ENCODE measurements at regions not wholly inside any gene's neighbourhood (a gene's known extent, or its start where the extent isn't known, plus 50 kb on each side); places are given as distances from the start of the nearest gene placed in this dataset.
A peak's percentile ranks its signal among the peaks of the same experiment; 100 is the strongest.

DNA sequence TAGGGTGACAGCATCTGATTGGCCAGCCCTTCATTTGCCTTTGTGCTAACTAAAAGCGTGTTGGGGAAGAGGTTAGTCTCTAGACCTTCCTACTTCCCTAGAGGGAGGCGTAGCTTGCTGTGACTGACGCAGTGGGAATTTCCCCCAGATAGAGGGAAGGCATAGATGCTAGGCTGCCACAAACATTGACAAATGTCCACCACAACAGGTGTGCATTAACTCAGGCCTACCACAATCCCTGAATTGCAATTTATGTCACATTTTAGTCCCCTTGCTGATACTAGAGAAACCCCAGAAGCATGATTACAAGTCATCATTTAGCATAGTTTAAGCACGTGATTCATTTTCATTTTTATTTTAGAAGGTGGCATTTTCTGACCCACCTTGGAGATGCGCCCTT lies 76.3 kb upstream of the WSB1 start:
- peak overlapping the region; percentile 22 to 24 for H3K4me3 Mint-ChIP-seq
- ATAC-seq (replicated peaks) (peak; percentile 60), DNase-seq (no peak)
- no peaks in the 10 kb centered on the region for H3K36me3 Mint-ChIP-seq (ENCODE audit: insufficient read depth)
- no peaks in the 10 kb centered on the region for H3K27me3 Mint-ChIP-seq
- H3K27ac Mint-ChIP-seq = peak overlapping the region; percentile 90 to 94
- H3K9me3 Mint-ChIP-seq = no peaks in the 10 kb centered on the region
- H3K4me1 Mint-ChIP-seq (ENCODE audit: low read depth in 2 of 2) = peaks cover 15 to 18% of the 10 kb centered on the region in 2 donors

DNA sequence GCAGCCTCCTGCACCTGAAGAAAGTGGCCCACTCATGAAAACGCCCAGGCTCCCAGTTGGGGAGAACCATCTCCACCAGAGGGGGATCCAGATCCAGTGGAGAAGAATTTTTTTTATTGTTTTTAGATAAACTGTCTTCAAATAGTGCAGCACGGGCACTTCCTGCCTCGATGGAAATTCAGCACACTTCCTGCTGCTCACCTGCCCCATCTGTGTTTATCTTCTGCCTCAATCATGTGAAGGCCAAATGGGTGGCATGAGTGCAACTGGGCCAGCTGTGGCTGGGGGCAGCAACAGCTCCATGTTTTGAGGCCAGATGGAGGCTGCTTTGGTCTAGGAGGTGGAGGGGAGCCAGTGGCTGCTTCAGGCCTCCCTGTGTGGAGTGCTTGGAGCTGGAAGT lies 75.9 kb upstream of the WSB1 start:
- peaks cover 2% of the 10 kb centered on the region for H3K36me3 Mint-ChIP-seq (ENCODE audit: insufficient read depth)
- H3K9me3 Mint-ChIP-seq = no peaks in the 10 kb centered on the region
- peak overlapping the region; percentile 22 to 51 for H3K4me3 Mint-ChIP-seq
- ATAC-seq (replicated peaks) (no peak), DNase-seq (no peak)
- H3K27me3 Mint-ChIP-seq = no peaks in the 10 kb centered on the region
- peaks cover 15 to 18% of the 10 kb centered on the region in 2 donors for H3K4me1 Mint-ChIP-seq (ENCODE audit: low read depth in 2 of 2)
- peak overlapping the region; percentile 90 to 94 for H3K27ac Mint-ChIP-seq

DNA sequence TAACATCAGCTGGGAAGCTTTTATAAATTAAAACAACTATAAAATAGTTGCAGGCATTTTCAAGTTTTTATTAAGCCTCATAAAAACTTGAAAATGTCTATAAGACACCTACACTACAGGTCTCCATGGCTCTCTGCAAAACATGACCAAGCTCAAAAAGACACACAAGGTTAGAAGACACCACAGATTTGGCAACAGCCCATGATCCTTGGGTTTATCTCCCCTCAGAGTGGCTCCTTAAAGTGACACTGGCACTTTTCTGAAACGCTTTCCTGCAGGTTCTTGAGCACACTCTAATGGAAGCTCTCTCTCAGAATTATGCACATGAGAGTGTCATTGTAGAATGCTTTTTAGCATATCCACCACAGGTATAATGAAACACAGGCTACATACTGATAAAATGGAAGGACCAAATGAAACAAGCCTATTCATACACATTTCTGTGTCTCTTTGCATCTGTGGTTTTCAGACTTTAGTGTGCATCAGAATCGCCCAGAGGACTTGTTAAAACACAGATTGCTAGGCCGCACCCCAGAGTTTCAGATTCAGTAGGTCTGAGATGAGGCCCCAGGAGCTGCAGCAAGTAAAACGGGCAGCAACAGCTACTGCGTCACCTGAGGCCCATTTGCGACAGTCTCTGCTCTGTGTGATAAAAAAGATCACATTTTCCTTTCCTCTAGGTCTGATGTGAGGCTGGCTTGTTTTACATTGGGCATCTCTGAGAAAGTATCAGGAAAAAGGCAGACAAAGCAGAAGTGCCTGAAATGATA lies 75.0 kb upstream of the WSB1 start:
- ATAC-seq (replicated peaks) (peak; percentile 71), DNase-seq (no peak)
- Mint-ChIP-seq H3K27ac (peak overlapping the region; percentile 90 to 94), H3K4me1 (ENCODE audit: low read depth in 2 of 2) (peaks cover 15 to 18% of the 10 kb centered on the region in 2 donors), H3K27me3 (no peaks in the 10 kb centered on the region), H3K4me3 (peak overlapping the region; percentile 23 to 51), H3K9me3 (no peaks in the 10 kb centered on the region), H3K36me3 (ENCODE audit: insufficient read depth) (peaks cover 2% of the 10 kb centered on the region)

DNA sequence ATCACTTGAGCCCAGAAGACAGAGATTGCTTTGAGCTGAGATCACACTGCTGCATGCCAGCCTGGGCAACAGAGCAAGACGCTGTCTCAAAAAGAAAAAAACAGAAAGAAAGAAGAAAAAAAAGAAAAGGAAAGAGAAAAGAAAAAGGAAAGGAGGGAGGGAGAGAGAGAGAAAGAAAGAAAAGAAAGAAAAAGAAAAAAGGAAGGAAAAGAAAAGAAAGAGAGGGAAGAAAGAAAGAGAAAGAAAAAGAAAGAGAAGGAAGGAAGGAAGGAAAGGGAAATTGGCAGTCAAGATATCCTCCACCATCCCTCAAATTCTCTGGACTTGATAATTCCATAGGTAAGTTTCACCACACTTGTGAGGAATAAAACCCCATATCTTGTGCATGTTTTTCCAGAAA lies 71.4 kb upstream of the WSB1 start:
- Mint-ChIP-seq H3K36me3 (ENCODE audit: insufficient read depth) (peaks cover 2% of the 10 kb centered on the region), H3K4me1 (ENCODE audit: low read depth in 2 of 2) (peaks cover 15 to 18% of the 10 kb centered on the region in 2 donors), H3K4me3 (no peak overlapping the region), H3K27ac (no peak overlapping the region), H3K9me3 (no peaks in the 10 kb centered on the region), H3K27me3 (no peaks in the 10 kb centered on the region)
- ATAC-seq (replicated peaks) (no peak), DNase-seq (no peak)

DNA sequence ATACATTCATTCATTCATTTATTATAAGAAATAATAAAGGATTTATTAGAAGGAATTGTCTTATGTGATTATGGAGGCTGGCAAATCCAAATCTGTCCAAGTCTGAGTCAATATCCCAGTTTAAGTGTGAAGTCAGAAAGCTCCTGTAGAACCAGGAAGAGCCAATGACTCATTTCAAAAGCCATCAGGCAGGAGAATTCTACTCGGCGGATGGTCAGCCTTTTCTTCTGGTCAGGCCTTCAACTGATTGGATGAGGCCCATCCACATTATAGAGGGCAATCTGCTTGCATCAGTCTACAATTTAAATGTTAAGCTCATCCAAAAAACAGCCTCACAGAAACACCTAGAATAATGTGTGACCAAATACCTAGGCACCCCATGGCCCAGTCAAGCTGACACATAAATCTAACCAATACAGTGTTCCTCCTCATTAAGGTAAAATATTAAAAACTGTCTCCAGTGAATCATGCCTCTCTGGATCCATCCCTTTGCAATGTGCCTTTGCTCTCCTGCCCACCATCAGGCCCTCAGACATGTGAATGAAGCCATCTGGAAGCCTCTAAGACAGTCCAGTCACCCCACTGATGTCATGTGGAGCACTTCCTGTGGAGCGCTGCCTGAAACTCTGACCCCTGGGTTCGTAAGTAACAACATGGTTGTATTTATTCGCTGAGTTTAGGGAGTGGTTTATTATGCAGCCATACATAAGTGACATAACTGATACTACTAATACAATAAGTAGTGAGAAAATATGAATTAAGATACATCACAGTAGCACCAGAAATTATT lies 69.2 kb upstream of the WSB1 start:
- ATAC-seq (replicated peaks) = no peak
- peaks cover 2% of the 10 kb centered on the region for H3K36me3 Mint-ChIP-seq (ENCODE audit: insufficient read depth)
- no peaks in the 10 kb centered on the region for H3K9me3 Mint-ChIP-seq
- no peak overlapping the region for H3K4me3 Mint-ChIP-seq
- no peaks in the 10 kb centered on the region for H3K27me3 Mint-ChIP-seq
- H3K27ac Mint-ChIP-seq = no peak overlapping the region
- no peak for DNase-seq
- H3K4me1 Mint-ChIP-seq (ENCODE audit: low read depth in 2 of 2) = no peaks in the 10 kb centered on the region

DNA sequence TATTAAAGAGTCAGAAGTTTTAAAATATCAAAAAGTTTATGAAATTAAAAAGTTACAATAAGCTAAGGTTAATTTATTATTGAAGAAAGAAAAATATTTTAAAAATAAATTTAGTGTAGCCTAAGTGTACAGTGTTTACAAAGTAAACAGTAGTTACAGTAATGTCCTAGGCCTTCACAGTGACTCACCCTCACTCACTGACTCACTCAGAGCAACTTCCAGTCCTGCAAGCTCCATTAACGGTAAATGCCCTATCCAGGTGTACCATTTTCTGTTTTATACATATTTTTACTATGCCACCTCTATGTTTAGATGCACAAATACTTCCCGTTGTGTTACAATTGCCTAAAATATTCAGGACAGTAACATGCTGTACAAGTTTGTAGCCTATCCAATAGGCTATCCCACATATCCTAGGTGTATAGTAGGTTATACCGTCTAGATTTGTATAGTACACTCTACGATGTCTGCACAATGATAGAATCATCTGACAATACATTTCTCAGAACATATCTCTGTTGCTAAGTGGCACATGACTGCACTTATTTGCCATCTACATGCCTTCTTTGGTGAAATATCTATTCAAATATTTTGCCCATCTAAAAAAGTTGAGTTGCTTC lies 67.2 kb upstream of the WSB1 start:
- Mint-ChIP-seq H3K9me3 (no peaks in the 10 kb centered on the region), H3K27me3 (no peaks in the 10 kb centered on the region), H3K27ac (no peak overlapping the region), H3K4me3 (no peak overlapping the region), H3K36me3 (ENCODE audit: insufficient read depth) (peaks cover 2% of the 10 kb centered on the region), H3K4me1 (ENCODE audit: low read depth in 2 of 2) (no peaks in the 10 kb centered on the region)
- ATAC-seq (replicated peaks) (no peak), DNase-seq (no peak)

DNA sequence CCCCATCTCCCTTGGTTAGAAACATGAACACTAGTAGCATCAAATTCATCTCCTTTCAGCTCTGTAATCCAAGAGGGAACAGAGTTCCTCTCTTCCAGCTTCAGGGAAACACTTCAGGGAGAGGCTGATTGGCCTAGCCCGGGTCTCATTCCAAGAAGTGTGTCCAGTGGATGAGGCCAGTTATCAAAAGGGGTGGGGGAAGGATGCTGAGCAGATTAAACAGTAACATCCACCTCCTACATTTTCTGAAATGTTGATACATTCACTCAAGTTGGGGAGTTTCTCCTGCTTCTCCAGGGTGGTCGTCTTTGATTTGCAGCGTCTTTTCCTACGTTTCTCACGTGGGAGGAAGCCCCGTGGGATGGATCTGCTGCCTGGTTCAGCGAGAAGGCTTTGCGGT lies 62.9 kb upstream of the WSB1 start:
- ATAC-seq (replicated peaks) = no peak
- Mint-ChIP-seq H3K4me3 (no peak overlapping the region), H3K27me3 (no peaks in the 10 kb centered on the region), H3K36me3 (ENCODE audit: insufficient read depth) (no peaks in the 10 kb centered on the region), H3K4me1 (ENCODE audit: low read depth in 2 of 2) (peaks cover 0 to 2% of the 10 kb centered on the region in 2 donors), H3K9me3 (no peaks in the 10 kb centered on the region), H3K27ac (no peak overlapping the region)
- DNase-seq = no peak

DNA sequence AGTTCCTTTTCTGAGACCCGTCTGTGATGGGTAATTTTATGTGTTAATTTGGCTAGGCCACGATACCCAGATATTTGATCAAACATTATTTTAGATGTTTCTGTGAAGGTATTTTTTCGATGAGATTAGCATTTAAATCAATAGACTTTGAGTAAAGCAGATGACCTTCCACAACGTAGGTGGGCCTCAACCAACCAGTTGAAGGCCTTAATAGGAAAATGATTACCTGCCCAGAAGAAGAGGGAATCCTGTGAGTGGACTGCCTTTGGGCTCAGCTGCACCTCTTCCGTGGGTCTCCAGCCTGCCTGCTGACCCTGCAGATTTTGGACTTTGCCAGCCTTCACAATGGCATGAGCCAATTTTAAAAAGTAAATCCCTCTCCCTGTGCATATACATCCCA lies 61.6 kb upstream of the WSB1 start:
- Mint-ChIP-seq H3K27me3 (no peaks in the 10 kb centered on the region), H3K36me3 (ENCODE audit: insufficient read depth) (no peaks in the 10 kb centered on the region), H3K4me1 (ENCODE audit: low read depth in 2 of 2) (peaks cover 0 to 2% of the 10 kb centered on the region in 2 donors), H3K9me3 (no peaks in the 10 kb centered on the region), H3K27ac (no peak overlapping the region), H3K4me3 (no peak overlapping the region)
- ATAC-seq (replicated peaks) (no peak), DNase-seq (no peak)

DNA sequence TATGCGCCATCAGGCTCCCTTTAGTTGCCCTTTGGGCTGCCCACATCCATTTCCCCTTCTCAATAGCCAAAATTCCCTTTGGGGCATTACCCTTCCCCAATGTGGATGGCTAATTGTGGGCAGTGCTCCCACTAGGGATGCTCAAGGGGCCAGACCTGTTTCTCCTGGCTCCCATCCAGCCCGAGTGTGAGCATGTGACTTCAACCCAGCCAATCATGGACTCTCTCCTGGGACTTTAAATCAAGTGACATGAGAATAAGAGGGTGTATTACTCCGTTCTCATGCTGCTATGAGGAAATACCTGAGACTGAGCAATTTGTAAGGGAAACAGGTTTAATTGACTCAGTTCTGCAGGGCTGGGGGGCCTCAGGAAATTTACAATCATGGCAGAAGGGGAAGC lies 60.9 kb upstream of the WSB1 start:
- DNase-seq (no peak), ATAC-seq (replicated peaks) (no peak)
- H3K36me3 Mint-ChIP-seq (ENCODE audit: insufficient read depth) = no peaks in the 10 kb centered on the region
- H3K4me1 Mint-ChIP-seq (ENCODE audit: low read depth in 2 of 2) = peaks cover 0 to 2% of the 10 kb centered on the region in 2 donors
- no peak overlapping the region for H3K4me3 Mint-ChIP-seq
- no peaks in the 10 kb centered on the region for H3K27me3 Mint-ChIP-seq
- no peaks in the 10 kb centered on the region for H3K9me3 Mint-ChIP-seq
- no peak overlapping the region for H3K27ac Mint-ChIP-seq

DNA sequence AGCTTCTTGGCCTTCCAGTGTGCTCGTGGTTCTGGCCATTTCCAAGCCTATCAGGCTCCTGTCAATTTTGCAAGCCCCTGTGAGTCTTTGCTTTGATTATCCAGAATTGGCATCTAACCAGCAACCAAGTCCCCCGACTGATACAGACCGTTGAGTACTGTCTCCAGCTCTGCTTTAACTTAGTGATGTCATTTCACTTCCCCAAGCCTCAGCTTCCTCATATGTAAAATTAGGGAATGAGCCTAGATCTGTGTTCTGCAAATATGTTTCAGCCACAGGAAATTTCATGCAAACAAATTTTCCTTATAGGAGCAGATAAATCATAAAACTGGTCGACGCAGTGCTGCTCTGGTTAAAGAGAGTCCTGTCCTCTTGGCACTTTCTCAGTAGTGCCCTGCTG lies 60.1 kb upstream of the WSB1 start:
- H3K4me3 Mint-ChIP-seq = no peak overlapping the region

DNA sequence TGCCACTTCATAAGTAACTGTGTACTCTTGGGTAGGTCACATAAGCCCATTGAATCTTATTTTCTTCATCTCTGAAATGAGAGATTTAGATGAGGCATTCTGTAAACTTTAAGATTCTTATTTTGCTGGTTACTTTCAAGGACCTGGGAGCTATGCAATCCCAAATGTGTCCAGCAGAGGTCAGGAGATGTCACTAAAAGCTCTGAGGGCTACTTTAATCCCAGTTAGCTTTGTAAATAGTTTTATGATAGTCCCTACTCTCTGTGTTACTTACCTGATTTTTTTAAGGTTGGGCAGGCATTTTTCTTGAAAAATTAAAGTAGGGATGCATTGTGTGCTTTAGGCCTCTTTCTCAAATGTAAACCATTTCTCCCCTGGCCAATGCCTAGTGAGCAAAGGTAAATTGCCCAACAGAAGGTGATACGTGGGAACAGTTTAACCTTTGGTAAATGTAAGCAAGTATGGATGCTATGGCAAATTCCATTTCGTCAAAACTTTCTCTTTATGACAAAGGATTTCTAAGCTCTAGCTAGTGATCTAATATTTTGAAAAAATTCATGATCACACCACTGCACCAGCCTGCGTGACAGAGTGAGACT lies 57.1 kb upstream of the WSB1 start:
- no peaks in the 10 kb centered on the region for H3K9me3 Mint-ChIP-seq
- no peak overlapping the region for H3K27ac Mint-ChIP-seq
- H3K27me3 Mint-ChIP-seq = no peaks in the 10 kb centered on the region
- ATAC-seq (replicated peaks) = peak; percentile 79
- DNase-seq = peak; percentile 72 to 81 (median 77)
- H3K4me3 Mint-ChIP-seq = no peak overlapping the region
- H3K36me3 Mint-ChIP-seq (ENCODE audit: insufficient read depth) = no peaks in the 10 kb centered on the region
- H3K4me1 Mint-ChIP-seq (ENCODE audit: low read depth in 2 of 2) = peaks cover 0 to 2% of the 10 kb centered on the region in 2 donors

More for the DNA sequence above, 60.1 kb upstream of the WSB1 start:
- no peak overlapping the region for H3K27ac Mint-ChIP-seq
- no peaks in the 10 kb centered on the region for H3K36me3 Mint-ChIP-seq (ENCODE audit: insufficient read depth)
- DNase-seq (no peak), ATAC-seq (replicated peaks) (no peak)
- H3K9me3 Mint-ChIP-seq = no peaks in the 10 kb centered on the region
- H3K27me3 Mint-ChIP-seq = no peaks in the 10 kb centered on the region
- peaks cover 0 to 2% of the 10 kb centered on the region in 2 donors for H3K4me1 Mint-ChIP-seq (ENCODE audit: low read depth in 2 of 2)

DNA sequence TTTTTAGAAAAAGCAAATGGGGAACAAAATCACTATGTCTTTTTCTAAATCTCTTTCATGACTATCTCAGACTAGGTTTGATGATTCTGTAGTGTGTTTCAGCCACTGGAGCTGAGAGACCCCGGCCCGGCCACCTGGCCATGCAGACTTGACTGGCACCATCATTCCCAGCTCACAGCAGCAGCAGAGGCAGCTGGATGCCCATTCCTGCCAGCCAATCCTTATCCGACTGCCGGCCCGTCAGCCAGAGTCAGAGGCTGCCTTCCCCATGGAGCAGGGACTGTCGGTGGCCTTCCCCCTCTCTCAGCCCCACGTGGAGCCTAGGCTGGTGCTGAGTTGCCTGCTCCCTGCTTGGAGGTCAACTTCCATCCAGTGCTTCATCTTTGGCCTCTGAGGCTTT lies 56.0 kb upstream of the WSB1 start:
- Mint-ChIP-seq H3K36me3 (ENCODE audit: insufficient read depth) (peaks cover 3% of the 10 kb centered on the region), H3K4me1 (ENCODE audit: low read depth in 2 of 2) (peaks cover 0 to 2% of the 10 kb centered on the region in 2 donors), H3K27me3 (peaks cover 0 to 9% of the 10 kb centered on the region in 2 donors), H3K9me3 (no peaks in the 10 kb centered on the region), H3K4me3 (no peak overlapping the region), H3K27ac (no peak overlapping the region)
- ATAC-seq (replicated peaks) (no peak), DNase-seq (no peak)

DNA sequence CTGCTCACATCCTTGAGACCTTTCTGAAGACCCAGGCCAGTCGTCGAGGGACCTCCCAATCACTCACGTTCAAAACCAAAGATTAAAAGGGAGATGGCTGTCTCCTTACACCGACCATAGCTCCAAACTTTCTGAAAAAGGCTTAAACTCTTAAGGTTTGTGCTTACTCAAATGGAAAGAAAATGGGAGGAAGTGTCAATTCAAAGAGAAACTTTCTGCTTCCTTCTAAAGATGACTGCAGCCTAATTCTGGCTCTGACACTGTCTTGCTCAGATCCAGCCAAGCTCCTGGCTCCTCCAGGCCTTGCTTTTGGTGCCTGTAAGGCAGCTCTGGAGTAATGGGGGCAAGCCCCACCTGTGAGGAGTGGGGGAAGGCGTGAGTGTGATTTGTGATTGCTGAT lies 54.9 kb upstream of the WSB1 start:
- Mint-ChIP-seq H3K27ac (no peak overlapping the region), H3K4me1 (ENCODE audit: low read depth in 2 of 2) (no peaks in the 10 kb centered on the region), H3K27me3 (peaks cover 0 to 14% of the 10 kb centered on the region in 2 donors), H3K9me3 (no peaks in the 10 kb centered on the region), H3K4me3 (no peak overlapping the region), H3K36me3 (ENCODE audit: insufficient read depth) (peaks cover 3% of the 10 kb centered on the region)
- DNase-seq = no peak
- no peak for ATAC-seq (replicated peaks)
